GM18511 (cell line): ENCODE measurements at regions not wholly inside any gene's neighbourhood (a gene's known extent, or its start where the extent isn't known, plus 50 kb on each side); places are given as distances from the start of the nearest gene placed in this dataset.
"Not testable (repeated sequence)": the region's sequence is repeated elsewhere in the genome, so short reads cannot be mapped to it uniquely, and the experiment has no call there.

Source experiments
- ATAC-seq: cut with Tn5 transposase; IDR thresholded peaks from one replicate; pipeline ENCODE4 v1.9.1; 2021; ENCODE audit warnings: mild to moderate bottlenecking, moderate library complexity; ENCODE audit not compliant: unreplicated experiment

GRCh38 chr5:152686931-152687330 lies 281.9 kb upstream of the NMUR2 start:
- no peak for ATAC-seq

- ATAC-seq, result no peak
These were observed 283.6 kb upstream of the NMUR2 start for GRCh38 chr5:152688561-152689249.

- ATAC-seq, result no peak
These were observed 284.2 kb upstream of the NMUR2 start for GRCh38 chr5:152689250-152689711.

GRCh38 chr5:152694231-152694630 lies 289.2 kb upstream of the NMUR2 start:
- ATAC-seq, result no peak

GRCh38 chr5:152701305-152701949 lies 296.3 kb upstream of the NMUR2 start:
- no peak for ATAC-seq

GRCh38 chr5:152704286-152704685 lies 299.2 kb upstream of the NMUR2 start:
- ATAC-seq, result no peak

- ATAC-seq, result no peak
These were observed 306.8 kb upstream of the NMUR2 start for GRCh38 chr5:152711801-152712388.

- no peak for ATAC-seq
These were observed 312.3 kb upstream of the NMUR2 start for GRCh38 chr5:152717393-152717792.

GRCh38 chr5:152723482-152723881 lies 318.4 kb upstream of the NMUR2 start:
- ATAC-seq, result no peak

- ATAC-seq, result no peak
These were observed 325.1 kb upstream of the NMUR2 start for GRCh38 chr5:152730176-152730575.

GRCh38 chr5:152736906-152737305 lies 331.8 kb upstream of the NMUR2 start:
- ATAC-seq, result no peak

GRCh38 chr5:152739916-152740315 lies 334.8 kb upstream of the NMUR2 start:
- ATAC-seq, result no peak

GRCh38 chr5:152741126-152741525 lies 336.0 kb upstream of the NMUR2 start:
- not testable (repeated sequence) for ATAC-seq

- not testable (repeated sequence) for ATAC-seq
These were observed 382.7 kb upstream of the NMUR2 start for GRCh38 chr5:152787709-152788217.

- no peak for ATAC-seq
These were observed 396.8 kb upstream of the NMUR2 start for GRCh38 chr5:152801886-152802285.

GRCh38 chr5:152804179-152804578 lies 399.1 kb upstream of the NMUR2 start:
- no peak for ATAC-seq

GRCh38 chr5:152811988-152812387 lies 406.9 kb upstream of the NMUR2 start:
- no peak for ATAC-seq

GRCh38 chr5:152813526-152813925 lies 408.4 kb upstream of the NMUR2 start:
- ATAC-seq, result no peak

GRCh38 chr5:152819891-152820290 lies 414.8 kb upstream of the NMUR2 start:
- ATAC-seq, result no peak

GRCh38 chr5:152824316-152824715 lies 419.2 kb upstream of the NMUR2 start:
- ATAC-seq, result no peak

- no peak for ATAC-seq
These were observed 433.2 kb upstream of the NMUR2 start for GRCh38 chr5:152838241-152838786.

GRCh38 chr5:152844713-152845112 lies 439.6 kb upstream of the NMUR2 start:
- no peak for ATAC-seq
